Breast epithelium (tissue), 3 donors: ENCODE measurements at regions not wholly inside any gene's neighbourhood (a gene's known extent, or its start where the extent isn't known, plus 50 kb on each side); places are given as distances from the start of the nearest gene placed in this dataset.

ENCODE experiments used
- CTCF ChIP-seq, 3 donors: fragments of 450-650 bp; IDR thresholded peaks; one replicate each; pipeline ENCODE4 v1.5.1; 2016 to 2017; ENCODE audit warnings: antibody characterized with exemption in 3 of 3, mild to moderate bottlenecking in 3 of 3, moderate library complexity in 3 of 3
- POLR2A ChIP-seq: fragments of 450-650 bp; IDR thresholded peaks from one replicate; pipeline ENCODE4 v1.6.1; 2016; ENCODE audit warnings: antibody characterized with exemption, mild to moderate bottlenecking, moderate library complexity

DNA sequence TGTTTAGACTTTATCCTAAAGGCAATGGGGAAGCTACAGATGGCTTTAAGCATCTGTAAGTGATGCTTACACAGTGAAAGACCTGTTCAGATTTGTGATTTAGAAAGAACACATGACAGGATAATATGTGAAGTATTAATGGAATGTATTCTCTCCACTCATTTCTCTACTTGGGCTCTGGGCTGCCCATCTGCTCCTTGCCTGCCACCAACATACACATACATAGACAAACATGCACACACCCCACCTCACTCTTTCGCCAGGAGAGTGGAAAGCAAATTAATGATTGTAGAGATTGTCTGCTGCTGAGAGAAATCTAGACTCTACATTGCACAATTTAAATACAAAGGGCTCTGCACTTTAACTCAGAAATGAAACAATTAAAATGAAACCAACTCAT lies 61.0 kb upstream of the NFE2L2 start:
- TF ChIP-seq CTCF (IDR thresholded peaks at IDR 0.05) (no peak), POLR2A (no peak)
